Mesenchymal stem cell (in vitro differentiated cells and primary cell): ENCODE measurements at regions not wholly inside any gene's neighbourhood (a gene's known extent, or its start where the extent isn't known, plus 50 kb on each side); places are given as distances from the start of the nearest gene placed in this dataset.

Source experiments
- DNase-seq: peaks from one replicate; pipeline ENCODE4 v3.0.0-alpha.2; 2013
- H2AFZ ChIP-seq: one replicate; pipeline ENCODE4 v1.6.1; 2013; ENCODE audit warnings: low read depth, mild to moderate bottlenecking, control low read depth, inconsistent platforms, low read length, moderate library complexity
- H2AK5ac ChIP-seq: 2 replicates; pipeline ENCODE4 v1.6.1; 2013; ENCODE audit warnings: low read length, moderate library complexity, mild to moderate bottlenecking, inconsistent platforms; ENCODE audit not compliant: severe bottlenecking
- H2BK120ac ChIP-seq: one replicate; pipeline ENCODE4 v1.6.1; 2013; ENCODE audit warnings: low read depth, mild to moderate bottlenecking, inconsistent platforms, low read length, moderate library complexity
- H2BK12ac ChIP-seq, 2 experiments: one replicate each; pipeline ENCODE4 v1.6.1; 2013; ENCODE audit warnings: inconsistent platforms in 2 of 2, low read length in 2 of 2, mild to moderate bottlenecking in 2 of 2, moderate library complexity in 2 of 2, control low read depth in 1 of 2
- H2BK15ac ChIP-seq: one replicate; pipeline ENCODE4 v1.6.1; 2013; ENCODE audit warnings: mild to moderate bottlenecking, low read depth, inconsistent platforms; ENCODE audit not compliant: poor library complexity, severe bottlenecking
- H2BK5ac ChIP-seq: 2 replicates; pipeline ENCODE4 v1.6.1; 2013; ENCODE audit warnings: low read depth, mild to moderate bottlenecking, low read length, control low read depth, inconsistent platforms; ENCODE audit not compliant: poor library complexity, severe bottlenecking
- H3K14ac ChIP-seq, 2 experiments: one replicate each; pipeline ENCODE4 v1.6.1; 2013; ENCODE audit warnings: inconsistent platforms in 2 of 2, low read length in 2 of 2, control low read depth in 1 of 2, mild to moderate bottlenecking in 1 of 2, moderate library complexity in 1 of 2
- H3K18ac ChIP-seq, 2 experiments: one replicate each; pipeline ENCODE4 v1.6.1; 2013; ENCODE audit warnings: inconsistent platforms in 2 of 2, low read length in 2 of 2, control low read depth in 1 of 2, low read depth in 1 of 2, mild to moderate bottlenecking in 1 of 2
- H3K23ac ChIP-seq, 2 experiments: one replicate each; pipeline ENCODE4 v1.6.1; 2013; ENCODE audit warnings: inconsistent platforms in 2 of 2, low read length in 2 of 2, mild to moderate bottlenecking in 2 of 2, moderate library complexity in 2 of 2, control low read depth in 1 of 2
- H3K27ac ChIP-seq: 2 replicates; pipeline ENCODE4 v1.5.1; 2013; ENCODE audit warnings: mild to moderate bottlenecking, moderate library complexity, low read length, control low read depth, inconsistent platforms; ENCODE audit not compliant: poor library complexity, severe bottlenecking
- H3K27me3 ChIP-seq, 2 experiments: 2 replicates each; pipeline versions ENCODE4 v1.6.1 to v1.7.0; 2013; ENCODE audit warnings: low read length in 2 of 2, mild to moderate bottlenecking in 2 of 2, moderate library complexity in 2 of 2, control low read depth in 1 of 2, inconsistent platforms in 1 of 2; ENCODE audit not compliant: control insufficient read depth in 1 of 2, insufficient read depth in 1 of 2
- H3K36me3 ChIP-seq, 2 experiments: 2 replicates each; pipeline versions ENCODE4 v1.6.1 to v1.7.0; 2013; ENCODE audit warnings: low read length in 2 of 2, control low read depth in 1 of 2, inconsistent platforms in 1 of 2, low read depth in 1 of 2, mild to moderate bottlenecking in 1 of 2; ENCODE audit not compliant: insufficient read depth in 2 of 2, control insufficient read depth in 1 of 2
- H3K4ac ChIP-seq, 2 experiments: one replicate each; pipeline ENCODE4 v1.6.1; 2013; ENCODE audit warnings: inconsistent platforms in 2 of 2, low read length in 2 of 2, mild to moderate bottlenecking in 2 of 2, moderate library complexity in 2 of 2, control low read depth in 1 of 2, low read depth in 1 of 2
- H3K4me1 ChIP-seq: 2 replicates; pipeline ENCODE4 v1.6.1; 2013; ENCODE audit warnings: low read depth, low read length, control low read depth; ENCODE audit not compliant: control insufficient read depth, insufficient read depth
- H3K4me2 ChIP-seq: 2 replicates; pipeline ENCODE4 v1.6.1; 2013; ENCODE audit warnings: low read length, mild to moderate bottlenecking, inconsistent platforms; ENCODE audit not compliant: poor library complexity, severe bottlenecking
- H3K4me3 ChIP-seq, 2 experiments: 2 replicates each; pipeline versions ENCODE4 v1.5.1 to v1.7.0; 2013; ENCODE audit warnings: low read length in 2 of 2, mild to moderate bottlenecking in 2 of 2, control low read depth in 1 of 2, low read depth in 1 of 2; ENCODE audit not compliant: insufficient read depth in 1 of 2
- H3K79me1 ChIP-seq: replicated peaks from 2 replicates; pipeline ENCODE4 v1.6.1; 2013; ENCODE audit warnings: mild to moderate bottlenecking, control low read depth, low read length, inconsistent platforms; ENCODE audit not compliant: poor library complexity, severe bottlenecking
- H3K9ac ChIP-seq: 2 replicates; pipeline ENCODE4 v1.7.0; 2013; ENCODE audit warnings: mild to moderate bottlenecking, low read length, moderate library complexity
- H3K9me3 ChIP-seq: 2 replicates; pipeline ENCODE4 v1.7.0; 2013; ENCODE audit warnings: mild to moderate bottlenecking, low read length; ENCODE audit not compliant: control insufficient read depth
- H4K8ac ChIP-seq: one replicate; pipeline ENCODE4 v1.6.1; 2013; ENCODE audit warnings: inconsistent platforms, mild to moderate bottlenecking, low read length, moderate library complexity
- H4K91ac ChIP-seq: one replicate; pipeline ENCODE4 v1.6.1; 2013; ENCODE audit warnings: mild to moderate bottlenecking, low read length, inconsistent platforms
- WGBS: methylation state at CpG from one replicate; pipeline ENCODE4 v1.1.7; 2013; ENCODE audit warnings: mixed read lengths; 5-methylcytosine and 5-hydroxymethylcytosine counted together

- Histone ChIP-seq H4K8ac (no peak overlapping the region), H2BK15ac (no peak overlapping the region), H3K4me2 (no peak overlapping the region), H3K4me3 (no peak overlapping the region), H2BK5ac (no peak overlapping the region), H2AK5ac (no peak overlapping the region), H4K91ac (no peak overlapping the region), H3K4ac (no peak overlapping the region), H2AFZ (no peak overlapping the region), H3K36me3 (no peaks in the 10 kb centered on the region), H3K9ac (no peak overlapping the region), H3K9me3 (no peaks in the 10 kb centered on the region), H3K4me1 (no peaks in the 10 kb centered on the region), H3K27ac (no peak overlapping the region), H3K23ac (no peak overlapping the region), H3K79me1 (no peaks in the 10 kb centered on the region), H2BK12ac (no peak overlapping the region), H3K14ac (no peak overlapping the region), H3K18ac (no peak overlapping the region), H3K27me3 (peaks cover 0 to 11% of the 10 kb centered on the region in 2 experiments), H2BK120ac (no peak overlapping the region)
- no peak for DNase-seq
- WGBS, result 93% methylated on average over 4 of the region's 5 CpGs
Measured at GRCh38 chr10:61059636-61060035, 115.7 kb upstream of the RHOBTB1 start.

- H3K9ac ChIP-seq, result no peak overlapping the region
- no peaks in the 10 kb centered on the region for H3K79me1 ChIP-seq
- H3K23ac ChIP-seq, result no peak overlapping the region
- peaks cover 0 to 6% of the 10 kb centered on the region in 2 experiments for H3K27me3 ChIP-seq
- no peak overlapping the region for H2BK120ac ChIP-seq
- H3K4ac ChIP-seq, result no peak overlapping the region
- H2BK5ac ChIP-seq, result no peak overlapping the region
- no peak overlapping the region for H4K91ac ChIP-seq
- no peak overlapping the region for H3K4me2 ChIP-seq
- no peak overlapping the region for H2AFZ ChIP-seq
- no peak overlapping the region for H2BK15ac ChIP-seq
- DNase-seq, result no peak
- no peaks in the 10 kb centered on the region for H3K9me3 ChIP-seq
- no peak overlapping the region for H4K8ac ChIP-seq
- H3K27ac ChIP-seq, result no peak overlapping the region
- no peak overlapping the region for H2AK5ac ChIP-seq
- H2BK12ac ChIP-seq, result no peak overlapping the region
- H3K4me1 ChIP-seq, result no peaks in the 10 kb centered on the region
- no peak overlapping the region for H3K18ac ChIP-seq
- no peak overlapping the region for H3K14ac ChIP-seq
- WGBS, result 76% methylated on average over 2 of the region's 2 CpGs
- no peaks in the 10 kb centered on the region for H3K36me3 ChIP-seq
- no peak overlapping the region for H3K4me3 ChIP-seq
Measured at GRCh38 chr10:61052469-61053205, 108.7 kb upstream of the RHOBTB1 start.

DNA sequence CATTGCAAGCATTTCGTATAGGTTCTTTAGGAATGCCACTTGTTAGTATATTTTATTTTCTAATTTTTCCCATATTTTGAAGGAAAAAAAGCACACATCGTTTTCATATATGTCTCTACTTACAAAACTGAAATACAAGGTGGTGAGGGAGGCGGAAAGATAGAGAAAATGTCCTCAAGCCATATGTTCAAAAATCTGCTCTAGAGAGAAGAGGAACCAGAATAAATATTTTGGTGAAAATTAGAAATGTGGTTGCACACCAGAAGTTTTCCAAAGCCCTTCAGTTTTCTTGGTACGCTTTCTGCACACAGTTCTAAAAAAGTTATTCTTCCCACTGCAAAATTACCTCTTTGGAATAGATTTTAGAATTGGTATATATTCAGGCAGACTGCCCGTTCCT is 107.4 kb upstream of the RHOBTB1 start:
- Histone ChIP-seq H3K79me1 (no peaks in the 10 kb centered on the region), H2BK12ac (no peak overlapping the region), H3K14ac (no peak overlapping the region), H3K36me3 (no peaks in the 10 kb centered on the region), H4K91ac (no peak overlapping the region), H2AFZ (no peak overlapping the region), H3K27ac (no peak overlapping the region), H2BK15ac (no peak overlapping the region), H2AK5ac (no peak overlapping the region), H3K4me3 (no peak overlapping the region), H3K4me2 (no peak overlapping the region), H3K4ac (no peak overlapping the region), H3K27me3 (peaks cover 0 to 18% of the 10 kb centered on the region in 2 experiments), H3K23ac (no peak overlapping the region), H3K4me1 (no peaks in the 10 kb centered on the region), H2BK5ac (no peak overlapping the region), H3K9ac (no peak overlapping the region), H3K9me3 (no peaks in the 10 kb centered on the region), H2BK120ac (no peak overlapping the region), H4K8ac (no peak overlapping the region), H3K18ac (no peak overlapping the region)
- DNase-seq, result no peak
- WGBS, result 100% methylated on average over 1 of the region's 5 CpGs

DNA sequence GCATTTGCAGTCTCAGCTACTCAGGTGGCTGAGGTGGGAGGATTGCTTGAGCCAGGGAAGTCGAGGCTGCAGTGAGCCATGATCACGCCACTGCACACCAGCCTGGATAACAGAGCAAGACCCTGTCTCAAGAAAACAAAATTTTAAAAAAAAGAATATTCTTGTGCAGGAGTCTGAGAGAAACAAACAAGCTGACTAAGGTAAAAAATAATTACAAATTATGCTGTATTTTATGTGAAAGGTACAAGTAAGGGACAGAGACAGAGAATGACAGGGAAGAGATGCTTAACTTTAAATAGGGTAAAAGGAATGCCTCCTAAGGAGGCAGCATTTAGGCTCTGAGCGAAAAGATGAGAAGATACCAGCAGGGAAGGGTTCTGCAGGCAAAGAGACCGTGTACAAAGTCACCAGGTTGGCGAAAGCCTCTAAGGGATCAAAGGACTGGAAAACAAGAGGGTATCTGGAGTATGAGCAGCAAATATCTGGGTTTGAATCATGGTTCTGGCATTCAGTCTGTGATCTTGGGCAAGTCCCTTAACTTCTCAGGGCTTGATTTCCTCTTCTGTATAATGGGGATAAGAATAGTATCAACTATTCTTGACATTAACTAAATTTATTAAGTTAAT is 106.2 kb upstream of the RHOBTB1 start:
- Histone ChIP-seq H2AK5ac (no peak overlapping the region), H3K9ac (no peak overlapping the region), H3K27ac (no peak overlapping the region), H3K36me3 (no peaks in the 10 kb centered on the region), H2BK12ac (no peak overlapping the region), H3K4ac (no peak overlapping the region), H3K4me3 (no peak overlapping the region), H2BK5ac (no peak overlapping the region), H2BK15ac (no peak overlapping the region), H2BK120ac (no peak overlapping the region), H3K18ac (no peak overlapping the region), H3K14ac (no peak overlapping the region), H2AFZ (no peak overlapping the region), H3K4me2 (no peak overlapping the region), H3K27me3 (peaks cover 0 to 25% of the 10 kb centered on the region in 2 experiments), H3K4me1 (no peaks in the 10 kb centered on the region), H3K23ac (no peak overlapping the region), H4K91ac (no peak overlapping the region), H3K9me3 (no peaks in the 10 kb centered on the region), H4K8ac (no peak overlapping the region), H3K79me1 (no peaks in the 10 kb centered on the region)
- no peak for DNase-seq
- WGBS, result 89% methylated on average over 3 of the region's 5 CpGs
